GM21423 (cell line): ENCODE measurements at regions not wholly inside any gene's neighbourhood (a gene's known extent, or its start where the extent isn't known, plus 50 kb on each side); places are given as distances from the start of the nearest gene placed in this dataset.

Source experiments
- ATAC-seq: cut with Tn5 transposase; IDR thresholded peaks from one replicate; pipeline ENCODE4 v1.9.1; 2021; ENCODE audit warnings: mild to moderate bottlenecking, moderate library complexity; ENCODE audit not compliant: unreplicated experiment

GRCh38 chr11:95520369-95521132 is 269.0 kb downstream of the FAM76B start:
- ATAC-seq, result no peak

- ATAC-seq, result no peak
Observed at GRCh38 chr11:95519912-95520311, 269.7 kb downstream of the FAM76B start.

GRCh38 chr11:95517453-95517852 is 272.1 kb downstream of the FAM76B start:
- no peak for ATAC-seq

- no peak for ATAC-seq
Observed at GRCh38 chr11:95516786-95517185, 272.8 kb downstream of the FAM76B start.

- no peak for ATAC-seq
Observed at GRCh38 chr11:95516175-95516574, 273.4 kb downstream of the FAM76B start.

- no peak for ATAC-seq
Observed at GRCh38 chr11:95515371-95515770, 274.2 kb downstream of the FAM76B start.

GRCh38 chr11:95514416-95515110 is 275.0 kb downstream of the FAM76B start:
- ATAC-seq, result no peak

- no peak for ATAC-seq
Observed at GRCh38 chr11:95512682-95513081, 276.9 kb downstream of the FAM76B start.

GRCh38 chr11:95512177-95512576 is 277.4 kb downstream of the FAM76B start:
- ATAC-seq, result no peak

- ATAC-seq, result no peak
Observed at GRCh38 chr11:95508219-95508890, 277.4 kb upstream of the SESN3 start.

- ATAC-seq, result no peak
Observed at GRCh38 chr11:95507794-95508193, 276.8 kb upstream of the SESN3 start.

- no peak for ATAC-seq
Observed at GRCh38 chr11:95506777-95507176, 275.8 kb upstream of the SESN3 start.

GRCh38 chr11:95505927-95506426 is 275.0 kb upstream of the SESN3 start:
- no peak for ATAC-seq

GRCh38 chr11:95503047-95503446 is 272.0 kb upstream of the SESN3 start:
- no peak for ATAC-seq

GRCh38 chr11:95502522-95502921 is 271.5 kb upstream of the SESN3 start:
- ATAC-seq, result no peak

GRCh38 chr11:95501761-95502266 is 270.8 kb upstream of the SESN3 start:
- ATAC-seq, result no peak

- ATAC-seq, result no peak
Observed at GRCh38 chr11:95500466-95500865, 269.5 kb upstream of the SESN3 start.

GRCh38 chr11:95499516-95500135 is 268.6 kb upstream of the SESN3 start:
- no peak for ATAC-seq

- ATAC-seq, result no peak
Observed at GRCh38 chr11:95498722-95499425, 267.9 kb upstream of the SESN3 start.

- ATAC-seq, result no peak
Observed at GRCh38 chr11:95496901-95497300, 265.9 kb upstream of the SESN3 start.
